HEK293 (cell line): ENCODE measurements at regions not wholly inside any gene's neighbourhood (a gene's known extent, or its start where the extent isn't known, plus 50 kb on each side); places are given as distances from the start of the nearest gene placed in this dataset.

Source experiments
- CTCF ChIA-PET: fragments of 350-600 bp; formaldehyde crosslinking; extraction: SDS; loops from one replicate; lab custom pipeline; 2021; ENCODE audit warnings: antibody characterized with exemption; lab: Yijun Ruan, JAX
- POLR2A ChIA-PET: fragments of 300-600 bp; formaldehyde crosslinking; extraction: SDS; loops from one replicate; lab custom pipeline; 2020; ENCODE audit warnings: antibody characterized with exemption, inconsistent platforms; lab: Yijun Ruan, JAX
- H3K27ac ChIP-seq: fragments of 200-500 bp; sonication (Bioruptor generic); 2 replicates; pipeline ENCODE4 v1.5.1; 2014; ENCODE audit warnings: low read depth, low read length, control low read depth, inconsistent platforms; ENCODE audit errors: extremely low read depth
- H3K36me3 ChIP-seq, 2 experiments: fragments of 200-500 bp in 1 of 2; sonication (Bioruptor generic) in 1 of 2; 1 replicate in 1 of 2; 2 replicates in 1 of 2; pipeline ENCODE4 v1.5.1; 2014 to 2017; ENCODE audit warnings: inconsistent platforms in 2 of 2, low read length in 2 of 2; ENCODE audit not compliant: control insufficient read depth in 2 of 2, insufficient read depth in 1 of 2
- H3K4me1 ChIP-seq: fragments of 200-500 bp; sonication (Bioruptor generic); 2 replicates; pipeline ENCODE4 v1.5.1; 2014; ENCODE audit warnings: mild to moderate bottlenecking, low read length, inconsistent platforms; ENCODE audit not compliant: control insufficient read depth, insufficient read depth
- H3K4me3 ChIP-seq: 2 replicates; pipeline ENCODE4 v1.5.1; 2011; ENCODE audit warnings: low read depth, mild to moderate bottlenecking, control low read depth, low read length, moderate library complexity
- H3K9me3 ChIP-seq: fragments of 200-500 bp; sonication (Bioruptor generic); 2 replicates; pipeline ENCODE4 v1.5.1; 2014; ENCODE audit warnings: low read depth, low read length, inconsistent platforms; ENCODE audit not compliant: control insufficient read depth, insufficient read depth
- HOXC10 ChIP-seq: sonication (generic); formaldehyde crosslinking; IDR thresholded peaks from 2 replicates; pipeline ENCODE4 v1.8.1; 2023; ENCODE audit warnings: mild to moderate bottlenecking, missing genetic modification reagents
- PRDM1 ChIP-seq: fragments of 450-650 bp; formaldehyde crosslinking; IDR thresholded peaks from 2 replicates; pipeline ENCODE4; 2016; ENCODE audit warnings: missing biosample characterization, missing genetic modification characterization
- SETDB1 ChIP-seq: IDR thresholded peaks from one replicate; pipeline ENCODE4 v1.6.1; 2017; ENCODE audit warnings: mild to moderate bottlenecking, low read length, moderate library complexity, mixed read lengths; ENCODE audit not compliant: insufficient read length
- TRIM28 ChIP-seq: IDR thresholded peaks from 2 replicates; pipeline ENCODE4 v1.6.1; 2011; ENCODE audit warnings: low read length, control low read depth, borderline replicate concordance
- ZEB2 ChIP-seq: fragments of 450-650 bp; formaldehyde crosslinking; IDR thresholded peaks from 2 replicates; pipeline ENCODE4 v1.5.1; 2016; ENCODE audit warnings: missing biosample characterization, missing genetic modification characterization
- ZNF132 ChIP-seq: fragments of 450-650 bp; formaldehyde crosslinking; IDR thresholded peaks from 2 replicates; pipeline ENCODE4 v1.5.1; 2017; ENCODE audit warnings: missing biosample characterization, missing genetic modification characterization, borderline replicate concordance
- ZNF16 ChIP-seq: fragments of 450-650 bp; formaldehyde crosslinking; IDR thresholded peaks from 2 replicates; pipeline ENCODE4 v1.5.1; 2016; ENCODE audit warnings: low read depth, missing biosample characterization, missing genetic modification characterization
- ZNF202 ChIP-seq: fragments of 450-650 bp; formaldehyde crosslinking; IDR thresholded peaks from 2 replicates; pipeline ENCODE4 v1.5.1; 2016; ENCODE audit warnings: missing biosample characterization, missing genetic modification characterization, borderline replicate concordance
- ZNF274 ChIP-seq, 2 experiments: fragments of 200-500 bp in 1 of 2; fragments of 450-650 bp in 1 of 2; sonication (Bioruptor generic) in 1 of 2; formaldehyde crosslinking in 1 of 2; IDR thresholded peaks; 2 replicates each; pipeline versions ENCODE4 v1.5.1 to v1.6.1; 2014 to 2016; ENCODE audit warnings: borderline replicate concordance in 1 of 2, inconsistent platforms in 1 of 2, low read length in 1 of 2, missing biosample characterization in 1 of 2, missing genetic modification characterization in 1 of 2
- ZNF341 ChIP-seq: fragments of 450-650 bp; formaldehyde crosslinking; IDR thresholded peaks from 2 replicates; pipeline ENCODE4; 2016; ENCODE audit warnings: low read depth, missing biosample characterization, missing genetic modification characterization
- ZNF354C ChIP-seq: fragments of 450-650 bp; formaldehyde crosslinking; IDR thresholded peaks from 2 replicates; pipeline ENCODE4 v1.5.1; 2016; ENCODE audit warnings: missing biosample characterization, missing genetic modification characterization, low read depth, borderline replicate concordance
- ZNF391 ChIP-seq: fragments of 450-650 bp; formaldehyde crosslinking; IDR thresholded peaks from 2 replicates; pipeline ENCODE4 v1.5.1; 2016; ENCODE audit warnings: low read depth, missing biosample characterization, missing genetic modification characterization, borderline replicate concordance
- ZNF394 ChIP-seq: fragments of 450-650 bp; formaldehyde crosslinking; IDR thresholded peaks from 2 replicates; pipeline ENCODE4 v1.5.1; 2016; ENCODE audit warnings: missing biosample characterization, missing genetic modification characterization, mild to moderate bottlenecking, moderate library complexity, borderline replicate concordance
- ZNF510 ChIP-seq: fragments of 450-650 bp; formaldehyde crosslinking; IDR thresholded peaks from 2 replicates; pipeline ENCODE4 v1.5.1; 2018; ENCODE audit warnings: mild to moderate bottlenecking, missing genetic modification characterization, missing biosample characterization; ENCODE audit not compliant: insufficient replicate concordance
- ZNF610 ChIP-seq: fragments of 450-650 bp; formaldehyde crosslinking; IDR thresholded peaks from 2 replicates; pipeline ENCODE4 v1.5.1; 2016; ENCODE audit warnings: missing biosample characterization, missing genetic modification characterization, borderline replicate concordance
- ZNF623 ChIP-seq: fragments of 450-650 bp; formaldehyde crosslinking; IDR thresholded peaks from 2 replicates; pipeline ENCODE4 v1.5.1; 2016; ENCODE audit warnings: missing biosample characterization, missing genetic modification characterization
- ZNF626 ChIP-seq: fragments of 450-650 bp; sonication (Bioruptor Pico); formaldehyde crosslinking; IDR thresholded peaks from 2 replicates; pipeline ENCODE4 v1.5.1; 2018; ENCODE audit warnings: missing biosample characterization, missing genetic modification characterization, inconsistent platforms
- ZNF777 ChIP-seq: fragments of 450-650 bp; formaldehyde crosslinking; IDR thresholded peaks from 2 replicates; pipeline ENCODE4 v1.5.1; 2017; ENCODE audit warnings: missing biosample characterization, missing genetic modification characterization, borderline replicate concordance
- ZNF837 ChIP-seq: fragments of 450-650 bp; formaldehyde crosslinking; IDR thresholded peaks from 2 replicates; pipeline ENCODE4 v1.5.1; 2016; ENCODE audit warnings: missing biosample characterization, missing genetic modification characterization
- ZSCAN23 ChIP-seq: fragments of 450-650 bp; formaldehyde crosslinking; IDR thresholded peaks from 2 replicates; pipeline ENCODE4 v1.5.1; 2016; ENCODE audit warnings: missing biosample characterization, missing genetic modification characterization
- TF ChIP-seq, protein P1 (sequence below): fragments of 450-650 bp; formaldehyde crosslinking; IDR thresholded peaks from 2 replicates; pipeline ENCODE4 v1.5.0; 2017; ENCODE audit warnings: missing biosample characterization, missing genetic modification characterization, borderline replicate concordance
- TF ChIP-seq, protein P2 (sequence below): fragments of 450-650 bp; formaldehyde crosslinking; IDR thresholded peaks from 2 replicates; pipeline ENCODE4 v1.5.1; 2016; ENCODE audit warnings: missing biosample characterization, missing genetic modification characterization, borderline replicate concordance
- TF ChIP-seq, protein P3 (sequence below): fragments of 450-650 bp; formaldehyde crosslinking; IDR thresholded peaks from 2 replicates; pipeline ENCODE4 v1.5.1; 2016; ENCODE audit warnings: missing biosample characterization, missing genetic modification characterization
- TF ChIP-seq, protein P4 (sequence below): fragments of 450-650 bp; formaldehyde crosslinking; IDR thresholded peaks from 2 replicates; pipeline ENCODE4 v1.5.1; 2017; ENCODE audit warnings: missing biosample characterization, missing genetic modification characterization

DNA sequence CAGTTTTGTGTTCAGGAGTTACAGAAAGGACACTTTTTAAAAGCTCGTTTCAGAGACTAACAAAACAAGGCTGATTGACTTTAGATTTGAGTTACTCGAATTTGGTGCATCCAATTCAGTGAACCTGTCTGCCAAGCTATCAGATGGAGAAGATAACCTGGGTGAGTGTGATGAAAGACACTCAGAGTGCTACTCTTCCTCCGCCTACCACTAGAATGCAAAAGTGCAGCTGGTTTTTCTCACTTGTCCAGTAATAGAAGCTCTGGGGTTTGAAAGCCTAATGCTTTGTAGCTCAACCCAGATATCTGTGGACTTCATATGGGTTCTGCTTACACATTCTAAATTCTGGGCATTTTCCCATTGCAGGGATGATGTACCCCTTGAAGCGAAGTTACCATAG, 82.8 kb upstream of the NPY start:
- H3K4me1 ChIP-seq, result no peaks in the 10 kb centered on the region
- TF ChIP-seq ZNF626 (tag by site-specific recombination) (no peak), ZNF274 (IDR thresholded peaks at IDR 0.05; ENCODE audit: low read length) (no peak), ZNF274 (tag by site-specific recombination; IDR thresholded peaks at IDR 0.05; ENCODE audit: borderline replicate concordance) (no peak), ZNF510 (no peak), ZNF132 (tag by site-specific recombination) (no peak), ZNF16 (no peak)
- TF ChIP-seq, protein P1, sequence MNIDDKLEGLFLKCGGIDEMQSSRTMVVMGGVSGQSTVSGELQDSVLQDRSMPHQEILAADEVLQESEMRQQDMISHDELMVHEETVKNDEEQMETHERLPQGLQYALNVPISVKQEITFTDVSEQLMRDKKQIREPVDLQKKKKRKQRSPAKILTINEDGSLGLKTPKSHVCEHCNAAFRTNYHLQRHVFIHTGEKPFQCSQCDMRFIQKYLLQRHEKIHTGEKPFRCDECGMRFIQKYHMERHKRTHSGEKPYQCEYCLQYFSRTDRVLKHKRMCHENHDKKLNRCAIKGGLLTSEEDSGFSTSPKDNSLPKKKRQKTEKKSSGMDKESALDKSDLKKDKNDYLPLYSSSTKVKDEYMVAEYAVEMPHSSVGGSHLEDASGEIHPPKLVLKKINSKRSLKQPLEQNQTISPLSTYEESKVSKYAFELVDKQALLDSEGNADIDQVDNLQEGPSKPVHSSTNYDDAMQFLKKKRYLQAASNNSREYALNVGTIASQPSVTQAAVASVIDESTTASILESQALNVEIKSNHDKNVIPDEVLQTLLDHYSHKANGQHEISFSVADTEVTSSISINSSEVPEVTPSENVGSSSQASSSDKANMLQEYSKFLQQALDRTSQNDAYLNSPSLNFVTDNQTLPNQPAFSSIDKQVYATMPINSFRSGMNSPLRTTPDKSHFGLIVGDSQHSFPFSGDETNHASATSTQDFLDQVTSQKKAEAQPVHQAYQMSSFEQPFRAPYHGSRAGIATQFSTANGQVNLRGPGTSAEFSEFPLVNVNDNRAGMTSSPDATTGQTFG (tag by site-specific recombination), result no peak
- TF ChIP-seq, all 188 proteins: peak for 0
- Histone ChIP-seq H3K27ac (no peak overlapping the region), H3K36me3 (no peaks in the 10 kb centered on the region), H3K4me3 (no peak overlapping the region), H3K9me3 (no peaks in the 10 kb centered on the region)
- POLR2A ChIA-PET, result no interaction called here
- CTCF ChIA-PET, result interaction anchor here (0.6 kb wide), 1 partner anchor 619 kb away, joined by 3 read pairs; no protein-coding TSS in a partner anchor

DNA sequence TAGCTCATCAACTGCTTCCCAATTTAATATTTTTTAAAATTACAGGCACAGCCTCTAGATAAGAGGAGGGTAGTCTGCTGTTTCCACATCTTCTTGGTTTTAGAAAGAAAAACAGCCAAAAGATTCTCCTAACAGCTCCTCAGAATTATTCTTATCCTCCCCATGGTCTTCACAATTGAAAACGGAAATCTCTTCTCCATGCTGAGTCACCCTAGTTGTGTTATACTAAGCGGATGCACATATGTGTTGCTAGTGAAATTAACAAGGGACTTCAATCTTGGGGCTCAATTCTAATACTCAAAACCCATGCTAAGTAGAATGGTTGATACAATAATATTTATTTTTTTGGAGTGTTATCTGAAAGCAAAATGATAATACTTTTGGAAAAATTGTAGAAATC, 71.9 kb upstream of the NPY start:
- TF ChIP-seq, protein P2, sequence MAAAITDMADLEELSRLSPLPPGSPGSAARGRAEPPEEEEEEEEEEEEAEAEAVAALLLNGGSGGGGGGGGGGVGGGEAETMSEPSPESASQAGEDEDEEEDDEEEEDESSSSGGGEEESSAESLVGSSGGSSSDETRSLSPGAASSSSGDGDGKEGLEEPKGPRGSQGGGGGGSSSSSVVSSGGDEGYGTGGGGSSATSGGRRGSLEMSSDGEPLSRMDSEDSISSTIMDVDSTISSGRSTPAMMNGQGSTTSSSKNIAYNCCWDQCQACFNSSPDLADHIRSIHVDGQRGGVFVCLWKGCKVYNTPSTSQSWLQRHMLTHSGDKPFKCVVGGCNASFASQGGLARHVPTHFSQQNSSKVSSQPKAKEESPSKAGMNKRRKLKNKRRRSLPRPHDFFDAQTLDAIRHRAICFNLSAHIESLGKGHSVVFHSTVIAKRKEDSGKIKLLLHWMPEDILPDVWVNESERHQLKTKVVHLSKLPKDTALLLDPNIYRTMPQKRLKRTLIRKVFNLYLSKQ (tag by site-specific recombination), result no peak
- TF ChIP-seq, protein P3, sequence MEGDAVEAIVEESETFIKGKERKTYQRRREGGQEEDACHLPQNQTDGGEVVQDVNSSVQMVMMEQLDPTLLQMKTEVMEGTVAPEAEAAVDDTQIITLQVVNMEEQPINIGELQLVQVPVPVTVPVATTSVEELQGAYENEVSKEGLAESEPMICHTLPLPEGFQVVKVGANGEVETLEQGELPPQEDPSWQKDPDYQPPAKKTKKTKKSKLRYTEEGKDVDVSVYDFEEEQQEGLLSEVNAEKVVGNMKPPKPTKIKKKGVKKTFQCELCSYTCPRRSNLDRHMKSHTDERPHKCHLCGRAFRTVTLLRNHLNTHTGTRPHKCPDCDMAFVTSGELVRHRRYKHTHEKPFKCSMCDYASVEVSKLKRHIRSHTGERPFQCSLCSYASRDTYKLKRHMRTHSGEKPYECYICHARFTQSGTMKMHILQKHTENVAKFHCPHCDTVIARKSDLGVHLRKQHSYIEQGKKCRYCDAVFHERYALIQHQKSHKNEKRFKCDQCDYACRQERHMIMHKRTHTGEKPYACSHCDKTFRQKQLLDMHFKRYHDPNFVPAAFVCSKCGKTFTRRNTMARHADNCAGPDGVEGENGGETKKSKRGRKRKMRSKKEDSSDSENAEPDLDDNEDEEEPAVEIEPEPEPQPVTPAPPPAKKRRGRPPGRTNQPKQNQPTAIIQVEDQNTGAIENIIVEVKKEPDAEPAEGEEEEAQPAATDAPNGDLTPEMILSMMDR (tag by site-specific recombination), result no peak
- no peak for TF ChIP-seq ZNF16
- TF ChIP-seq ZNF623, result no peak
- no peak for TF ChIP-seq ZNF354C (tag by site-specific recombination)
- TF ChIP-seq ZNF394 (tag by site-specific recombination), result no peak
- TF ChIP-seq ZEB2 (tag by site-specific recombination), result no peak
- TF ChIP-seq ZNF391 (tag by site-specific recombination), result no peak
- TF ChIP-seq ZNF202 (tag by site-specific recombination), result no peak
- no peaks in the 10 kb centered on the region for H3K4me1 ChIP-seq
- H3K36me3 ChIP-seq, result no peaks in the 10 kb centered on the region
- POLR2A ChIA-PET, result no interaction called here
- H3K27ac ChIP-seq, result no peak overlapping the region
- H3K9me3 ChIP-seq, result no peaks in the 10 kb centered on the region
- CTCF ChIA-PET, result no interaction called here
- no peak overlapping the region for H3K4me3 ChIP-seq

DNA sequence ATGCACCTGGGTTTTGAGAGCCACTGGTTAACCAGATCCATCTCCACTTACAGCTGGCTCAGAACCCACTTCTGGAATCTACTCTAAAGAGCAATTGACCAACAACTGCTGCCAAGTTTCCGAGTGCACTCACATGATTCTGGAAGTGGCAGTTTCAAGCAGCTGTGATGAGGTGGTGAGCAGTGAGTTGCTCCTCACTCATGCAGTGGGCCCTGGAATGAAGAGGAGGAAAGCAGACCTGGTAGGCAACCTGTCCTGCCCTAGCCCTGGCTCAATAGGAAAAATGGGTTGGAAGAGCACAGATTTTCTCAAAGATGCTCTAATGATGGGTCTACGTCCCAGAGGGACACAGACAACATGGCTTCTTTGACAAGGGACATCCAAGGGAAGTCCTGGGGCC, 70.7 kb upstream of the NPY start:
- Histone ChIP-seq H3K27ac (no peak overlapping the region), H3K36me3 (no peaks in the 10 kb centered on the region), H3K4me3 (no peak overlapping the region), H3K9me3 (no peaks in the 10 kb centered on the region), H3K4me1 (no peaks in the 10 kb centered on the region)
- POLR2A ChIA-PET, result no interaction called here
- TF ChIP-seq ZNF777 (no peak), PRDM1 (tag by site-specific recombination) (no peak), ZNF837 (tag by site-specific recombination) (no peak), ZNF341 (tag by site-specific recombination) (no peak), TRIM28 (no peak), ZSCAN23 (no peak), SETDB1 (no peak), ZNF610 (tag by site-specific recombination) (no peak), HOXC10 (no peak)
- TF ChIP-seq, protein P4, sequence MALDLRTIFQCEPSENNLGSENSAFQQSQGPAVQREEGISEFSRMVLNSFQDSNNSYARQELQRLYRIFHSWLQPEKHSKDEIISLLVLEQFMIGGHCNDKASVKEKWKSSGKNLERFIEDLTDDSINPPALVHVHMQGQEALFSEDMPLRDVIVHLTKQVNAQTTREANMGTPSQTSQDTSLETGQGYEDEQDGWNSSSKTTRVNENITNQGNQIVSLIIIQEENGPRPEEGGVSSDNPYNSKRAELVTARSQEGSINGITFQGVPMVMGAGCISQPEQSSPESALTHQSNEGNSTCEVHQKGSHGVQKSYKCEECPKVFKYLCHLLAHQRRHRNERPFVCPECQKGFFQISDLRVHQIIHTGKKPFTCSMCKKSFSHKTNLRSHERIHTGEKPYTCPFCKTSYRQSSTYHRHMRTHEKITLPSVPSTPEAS (tag by site-specific recombination), result no peak
- CTCF ChIA-PET, result no interaction called here
